ENCODE measurements at regions not wholly inside any gene's neighbourhood (a gene's known extent, or its start where the extent isn't known, plus 50 kb on each side); places are given as distances from the start of the nearest gene placed in this dataset.

GRCh38 chr4:62457356-62457755 lies 1257.2 kb downstream of the ADGRL3 start:
- Histone ChIP-seq H3K36me3 (ENCODE audit: control insufficient read depth, insufficient read depth, low read length) (no peaks in the 10 kb centered on the region), H3K9me3 (ENCODE audit: control insufficient read depth, insufficient read depth, low read depth, low read length) (no peaks in the 10 kb centered on the region), H3K27me3 (ENCODE audit: control insufficient read depth, insufficient read depth, low read length) (no peaks in the 10 kb centered on the region), H3K4me1 (ENCODE audit: control insufficient read depth, insufficient read depth, low read length) (no peaks in the 10 kb centered on the region), H3K27ac (ENCODE audit: low read length) (no peak overlapping the region), H3K4me3 (ENCODE audit: low read depth in 2 of 2, low read length in 2 of 2) (no peak overlapping the region)
- BruUV-seq (replicated peaks): no TSS peak
- no peak for DNase-seq (ENCODE audit: low read depth, low spot score)
- ChIA-PET CTCF (no interaction called here), POLR2A (no interaction called here)
- intact Hi-C loops (cut with micrococcal nuclease; ENCODE audit: unreplicated experiment): no loop called here
- in situ Hi-C loops (cut with HindIII; ENCODE audit: low pct_unique_long_range_greater_than_20kb, low sequenced_read_pairs): no loop called here
- TF ChIP-seq TCF7L2 (IDR thresholded peaks at IDR 0.05; ENCODE audit: low read depth, low read length) (no peak), SIN3A (IDR thresholded peaks at IDR 0.05; ENCODE audit: borderline replicate concordance, insufficient read depth, low read depth, low read length) (no peak)
- ATAC-seq: no peak

GRCh38 chr4:62455871-62456270 lies 1255.7 kb downstream of the ADGRL3 start:
- Histone ChIP-seq H3K27me3 (ENCODE audit: control insufficient read depth, insufficient read depth, low read length) (no peaks in the 10 kb centered on the region), H3K36me3 (ENCODE audit: control insufficient read depth, insufficient read depth, low read length) (no peaks in the 10 kb centered on the region), H3K9me3 (ENCODE audit: control insufficient read depth, insufficient read depth, low read depth, low read length) (no peaks in the 10 kb centered on the region), H3K27ac (ENCODE audit: low read length) (no peak overlapping the region), H3K4me3 (ENCODE audit: low read depth in 2 of 2, low read length in 2 of 2) (no peak overlapping the region), H3K4me1 (ENCODE audit: control insufficient read depth, insufficient read depth, low read length) (no peaks in the 10 kb centered on the region)
- no TSS peak for BruUV-seq (replicated peaks)
- intact Hi-C loops (cut with micrococcal nuclease; ENCODE audit: unreplicated experiment): no loop called here
- DNase-seq (ENCODE audit: low read depth, low spot score) (no peak), ATAC-seq (no peak)
- ChIA-PET POLR2A (no interaction called here), CTCF (no interaction called here)
- in situ Hi-C loops (cut with HindIII; ENCODE audit: low pct_unique_long_range_greater_than_20kb, low sequenced_read_pairs): no loop called here
- TF ChIP-seq SIN3A (IDR thresholded peaks at IDR 0.05; ENCODE audit: borderline replicate concordance, insufficient read depth, low read depth, low read length): no peak
- TF ChIP-seq TCF7L2 (IDR thresholded peaks at IDR 0.05; ENCODE audit: low read depth, low read length): no peak
- TF ChIP-seq CTCF (IDR thresholded peaks at IDR 0.05): no peak
- TF ChIP-seq POLR2AphosphoS5 (IDR thresholded peaks at IDR 0.05; ENCODE audit: low read depth, low read length): no peak

- intact Hi-C loops (cut with micrococcal nuclease; ENCODE audit: unreplicated experiment): no loop called here
- TF ChIP-seq CTCF (IDR thresholded peaks at IDR 0.05) (no peak), REST (IDR thresholded peaks at IDR 0.05; ENCODE audit: insufficient read depth in 1 of 2, low read depth in 2 of 2, low read length in 1 of 2) (no peak), POLR2AphosphoS5 (IDR thresholded peaks at IDR 0.05; ENCODE audit: low read depth, low read length) (no peak), SIN3A (IDR thresholded peaks at IDR 0.05; ENCODE audit: borderline replicate concordance, insufficient read depth, low read depth, low read length) (no peak), TCF7L2 (IDR thresholded peaks at IDR 0.05; ENCODE audit: low read depth, low read length) (no peak)
- CTCF ChIA-PET: no interaction called here
Measured at GRCh38 chr4:62454535-62454934, 1254.4 kb downstream of the ADGRL3 start.

More at GRCh38 chr4:62454535-62454934, 1254.4 kb downstream of the ADGRL3 start:
- no peaks in the 10 kb centered on the region for H3K36me3 ChIP-seq (ENCODE audit: control insufficient read depth, insufficient read depth, low read length)
- no peaks in the 10 kb centered on the region for H3K4me1 ChIP-seq (ENCODE audit: control insufficient read depth, insufficient read depth, low read length)
- H3K27me3 ChIP-seq (ENCODE audit: control insufficient read depth, insufficient read depth, low read length): no peaks in the 10 kb centered on the region
- no peak overlapping the region for H3K4me3 ChIP-seq (ENCODE audit: low read depth in 2 of 2, low read length in 2 of 2)
- DNase-seq (ENCODE audit: low read depth, low spot score) (no peak), ATAC-seq (no peak)
- POLR2A ChIA-PET: no interaction called here
- in situ Hi-C loops (cut with HindIII; ENCODE audit: low pct_unique_long_range_greater_than_20kb, low sequenced_read_pairs): no loop called here
- BruUV-seq (replicated peaks): no TSS peak
- H3K27ac ChIP-seq (ENCODE audit: low read length): no peak overlapping the region
- no peaks in the 10 kb centered on the region for H3K9me3 ChIP-seq (ENCODE audit: control insufficient read depth, insufficient read depth, low read depth, low read length)

All from Panc1 (cell line).